GM18951 (cell line): ENCODE measurements at regions not wholly inside any gene's neighbourhood (a gene's known extent, or its start where the extent isn't known, plus 50 kb on each side); places are given as distances from the start of the nearest gene placed in this dataset.
"Not testable (repeated sequence)": the region's sequence is repeated elsewhere in the genome, so short reads cannot be mapped to it uniquely, and the experiment has no call there.

Experiments
- POLR2A ChIP-seq: IDR thresholded peaks from 4 replicates; pipeline ENCODE4 v1.6.1; 2011; ENCODE audit warnings: mild to moderate bottlenecking; ENCODE audit not compliant: insufficient read length, insufficient read depth; ENCODE audit errors: extremely low read depth
- in situ Hi-C: fragments of 300-500 bp; cut with MboI; formaldehyde crosslinking; loops from one replicate; pipeline ENCODE4 v1.12.0; 2022; ENCODE audit warnings: low sequenced_read_pairs, mixed read lengths, inconsistent platforms; ENCODE audit not compliant: unreplicated experiment

DNA sequence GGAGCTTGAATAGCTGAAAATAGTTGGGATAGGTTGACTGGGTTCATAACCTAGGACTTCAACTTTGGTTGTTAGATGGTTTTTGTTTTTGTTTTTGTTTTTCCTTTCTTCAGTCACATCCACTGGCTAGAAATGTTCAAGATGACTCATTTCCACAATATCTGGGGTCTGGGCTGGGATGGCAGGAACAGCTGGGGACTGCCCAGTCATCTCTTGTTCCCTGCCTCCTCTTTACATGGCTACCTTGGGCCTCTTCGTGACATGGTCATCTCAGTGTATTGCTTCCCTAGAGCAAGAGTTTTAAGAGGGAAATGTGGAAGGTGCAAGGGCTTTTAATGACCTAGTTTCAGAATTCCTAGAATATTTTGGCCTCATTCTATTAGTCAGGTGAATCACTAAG is 915.8 kb downstream of the XPNPEP1 start:
- TF ChIP-seq POLR2A = no peak
- in situ Hi-C loops = no loop called here

- TF ChIP-seq POLR2A = no peak
Measured at GRCh38 chr10:108990441-108990840, 932.9 kb downstream of the XPNPEP1 start.

DNA sequence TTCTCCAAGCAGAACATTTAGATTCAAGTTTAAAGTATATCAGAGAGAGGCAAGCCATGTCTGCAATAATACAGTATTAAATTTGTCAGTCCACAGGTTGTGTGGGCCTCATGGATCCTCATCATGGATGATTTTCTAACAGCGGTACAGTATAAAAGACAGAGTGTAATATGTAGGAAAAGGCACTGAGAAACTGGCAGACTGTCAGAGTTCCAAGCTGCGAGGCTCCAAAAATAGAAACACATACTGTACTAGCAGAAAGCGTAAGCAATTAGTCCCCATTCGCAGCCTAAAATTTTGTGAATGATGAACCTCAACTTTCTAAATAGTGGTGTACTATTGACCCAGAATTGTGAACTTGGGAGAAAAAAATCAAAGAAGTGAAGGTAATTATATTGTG is 933.3 kb downstream of the XPNPEP1 start:
- in situ Hi-C loops = no loop called here
- no peak for TF ChIP-seq POLR2A

More at GRCh38 chr10:108990441-108990840, 932.9 kb downstream of the XPNPEP1 start:
- in situ Hi-C loops = no loop called here

DNA sequence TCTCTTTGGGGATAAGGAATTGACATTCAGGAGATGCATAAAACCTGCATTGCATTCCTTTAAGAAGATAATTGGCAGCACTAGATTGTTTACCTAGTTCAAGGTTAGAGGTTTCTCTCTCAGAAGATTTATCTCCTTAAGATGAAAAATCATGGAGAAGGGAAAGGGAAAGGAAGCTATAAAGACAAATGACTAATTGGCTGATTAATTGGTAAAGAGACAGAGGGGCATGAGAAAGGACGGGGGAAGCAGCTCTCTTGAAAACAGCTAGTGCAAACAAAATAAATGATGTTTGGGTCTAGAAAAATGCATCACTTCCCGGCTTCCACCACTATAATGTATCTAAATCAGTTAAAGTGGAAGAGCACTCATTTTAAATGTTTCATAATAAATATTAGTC is 941.2 kb downstream of the XPNPEP1 start:
- no peak for TF ChIP-seq POLR2A
- in situ Hi-C loops = no loop called here

DNA sequence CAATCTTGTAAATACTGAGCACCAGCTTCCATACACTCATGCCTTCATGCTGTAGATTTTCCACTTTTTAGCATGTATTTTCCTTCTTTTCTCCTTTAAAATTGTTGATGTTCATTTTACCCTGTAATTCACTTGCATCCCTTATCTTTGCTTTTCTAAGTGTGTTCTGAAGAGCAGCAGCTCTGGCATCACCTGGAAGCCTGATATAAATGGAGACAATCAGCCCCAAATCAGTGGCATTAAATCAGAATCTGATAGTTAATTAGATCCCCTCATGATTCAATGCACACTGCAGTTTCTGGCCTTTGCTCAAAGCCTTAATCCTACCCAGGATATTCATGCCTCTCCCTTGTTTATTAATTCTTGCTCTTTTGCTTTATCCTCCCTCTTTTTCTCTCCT is 942.4 kb downstream of the XPNPEP1 start:
- TF ChIP-seq POLR2A = no peak
- in situ Hi-C loops = no loop called here

DNA sequence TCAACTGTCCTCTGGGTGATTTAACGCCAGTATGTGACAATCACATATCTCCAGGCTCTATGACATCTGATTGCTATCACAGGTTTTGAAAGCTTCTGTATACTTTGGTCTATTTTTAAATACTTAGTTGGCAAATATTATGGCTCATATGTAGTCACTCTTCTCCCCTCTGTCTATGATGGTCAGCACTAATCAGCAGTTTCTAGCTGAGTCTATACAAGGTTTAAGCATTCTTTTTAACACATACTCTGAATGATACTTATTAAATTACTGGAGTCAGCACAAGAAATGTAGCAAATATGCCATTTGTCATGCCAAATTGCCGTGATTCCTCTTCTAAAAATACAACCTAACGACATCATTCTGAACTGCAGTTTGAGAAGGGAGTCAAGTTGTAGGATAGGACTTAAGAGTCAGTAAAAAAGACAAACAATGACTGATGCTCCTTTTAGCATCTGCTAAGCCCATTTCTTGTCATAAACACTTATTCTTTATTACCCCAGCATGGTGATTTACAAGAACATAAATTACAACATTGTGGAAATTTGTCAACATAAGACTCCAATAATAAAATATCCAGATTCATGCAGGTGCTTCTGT is 947.8 kb downstream of the XPNPEP1 start:
- TF ChIP-seq POLR2A = no peak
- in situ Hi-C loops = no loop called here

GRCh38 chr10:108970016-108970415 is 953.3 kb downstream of the XPNPEP1 start:
- in situ Hi-C loops = no loop called here
- TF ChIP-seq POLR2A = no peak

DNA sequence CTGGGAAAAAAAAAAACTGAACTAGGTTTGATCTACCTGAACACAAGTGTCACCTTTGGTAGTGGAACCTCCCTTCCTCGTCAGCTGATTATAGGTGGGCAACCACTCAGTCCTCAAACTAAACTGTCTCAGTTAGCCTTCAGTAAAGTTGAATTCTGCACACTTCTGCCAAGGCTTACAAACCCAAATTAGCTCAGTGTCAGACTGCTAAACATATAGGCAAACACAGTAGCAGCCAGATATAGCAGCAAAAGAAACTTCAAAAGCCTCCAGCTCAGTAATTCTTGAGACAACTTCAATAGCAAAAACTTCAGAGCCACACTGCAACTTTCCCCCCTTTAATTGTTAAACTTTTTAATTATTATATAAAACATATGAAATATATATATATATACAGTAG is 956.9 kb downstream of the XPNPEP1 start:
- TF ChIP-seq POLR2A = no peak
- in situ Hi-C loops = no loop called here

- in situ Hi-C loops = no loop called here
- no peak for TF ChIP-seq POLR2A
Measured at GRCh38 chr10:108966005-108966404, 957.3 kb downstream of the XPNPEP1 start.

DNA sequence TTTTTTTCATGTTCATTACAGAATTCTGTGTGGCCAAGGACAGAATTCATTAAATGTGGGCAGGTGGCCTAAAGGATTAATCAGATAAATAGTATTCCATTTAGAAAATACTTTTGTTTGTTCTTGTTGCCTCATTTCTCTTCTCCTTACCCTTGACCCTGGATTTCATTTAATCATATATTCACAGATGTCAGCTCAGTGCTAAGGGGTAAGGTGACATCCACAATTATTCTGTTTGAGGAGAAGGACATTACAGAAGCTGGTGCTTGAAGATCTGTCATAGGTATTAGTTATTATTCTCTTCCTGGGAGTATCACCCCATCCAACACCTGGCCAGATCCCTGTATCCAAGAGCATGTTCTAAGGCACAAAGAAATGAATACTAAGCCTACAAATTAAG is 961.1 kb downstream of the XPNPEP1 start:
- in situ Hi-C loops = no loop called here
- no peak for TF ChIP-seq POLR2A

GRCh38 chr10:108957681-108958080 is 965.6 kb downstream of the XPNPEP1 start:
- TF ChIP-seq POLR2A = no peak
- in situ Hi-C loops = no loop called here

- TF ChIP-seq POLR2A = no peak
- in situ Hi-C loops = no loop called here
Measured at GRCh38 chr10:108956149-108956548, 967.2 kb downstream of the XPNPEP1 start.

DNA sequence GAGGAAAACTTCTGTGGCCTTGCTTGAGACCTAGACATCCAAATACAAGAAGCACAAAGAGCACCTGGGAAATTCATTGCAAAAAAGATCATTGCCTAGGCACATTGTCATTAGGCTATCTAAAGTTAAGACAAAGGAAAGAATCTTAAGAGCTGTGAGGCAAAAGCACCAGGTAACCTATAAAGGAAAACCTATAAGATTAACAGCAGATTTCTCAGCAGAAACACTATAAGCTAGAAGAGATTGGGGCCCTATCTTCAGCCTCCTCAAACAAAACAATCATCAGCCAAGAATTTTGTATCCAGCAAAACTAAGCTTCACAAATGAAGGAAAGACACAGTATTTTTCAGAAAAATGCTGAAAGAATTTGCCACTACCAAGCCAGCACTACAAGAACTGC is 1003.3 kb downstream of the XPNPEP1 start:
- in situ Hi-C loops = not testable (repeated sequence)

DNA sequence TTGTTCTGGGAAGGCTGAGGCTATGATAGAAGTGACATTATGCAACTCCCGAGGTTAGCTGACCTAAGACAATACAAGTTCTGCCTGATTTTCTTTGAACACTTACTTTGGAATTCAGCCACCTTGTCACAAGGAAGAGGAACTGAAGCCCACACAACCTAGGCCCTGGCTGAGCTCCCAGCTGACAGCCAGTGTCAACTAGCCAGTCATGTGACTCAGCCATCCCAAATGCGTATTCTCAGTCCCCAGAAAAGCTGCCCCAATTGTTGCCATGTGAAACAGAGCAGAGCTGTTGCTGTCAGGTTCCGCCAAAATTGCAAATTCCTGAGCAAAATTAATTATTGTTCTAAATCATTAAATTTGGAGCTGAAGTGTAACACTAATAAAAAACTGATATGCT is 1010.0 kb downstream of the XPNPEP1 start:
- no peak for TF ChIP-seq POLR2A
- in situ Hi-C loops = no loop called here
